Liver (tissue), 3 donors: ENCODE measurements at regions not wholly inside any gene's neighbourhood (a gene's known extent, or its start where the extent isn't known, plus 50 kb on each side); places are given as distances from the start of the nearest gene placed in this dataset.

Experiments used
- CTCF ChIP-seq: fragments of 150-350 bp; IDR thresholded peaks from 2 replicates; pipeline ENCODE4 v1.5.1; 2017; ENCODE audit warnings: improper control_type of control experiment, low read depth, low read length; ENCODE audit not compliant: missing input control
- EGR1 ChIP-seq, 2 donors: IDR thresholded peaks; 2 replicates each; pipeline ENCODE4 v1.6.1; 2016 to 2018; ENCODE audit warnings: antibody characterized with exemption in 2 of 2, low read depth in 2 of 2
- GABPA ChIP-seq, 2 donors: IDR thresholded peaks in 1 of 2; conservative IDR thresholded peaks in 1 of 2; 2 replicates each; pipeline ENCODE4 v1.6.1; 2016; ENCODE audit warnings: antibody characterized with exemption in 2 of 2, mild to moderate bottlenecking in 1 of 2, moderate library complexity in 1 of 2
- HNF4A ChIP-seq, 2 donors: conservative IDR thresholded peaks; 2 replicates each; pipeline ENCODE4 v1.6.1; 2016; ENCODE audit warnings: antibody characterized with exemption in 2 of 2, mild to moderate bottlenecking in 2 of 2
- JUND ChIP-seq, 2 donors: IDR thresholded peaks; 2 replicates each; pipeline ENCODE4 v1.6.1; 2016; ENCODE audit warnings: antibody characterized with exemption in 2 of 2
- MAX ChIP-seq: IDR thresholded peaks from 2 replicates; pipeline ENCODE4 v1.6.1; 2016; ENCODE audit warnings: antibody characterized with exemption
- RAD21 ChIP-seq, 2 donors: IDR thresholded peaks; 2 replicates each; pipeline ENCODE4 v1.6.1; 2016; ENCODE audit warnings: antibody characterized with exemption in 2 of 2, mild to moderate bottlenecking in 2 of 2
- RXRA ChIP-seq, 2 donors: IDR thresholded peaks; 2 replicates each; pipeline ENCODE4 v1.6.1; 2017 to 2018; ENCODE audit warnings: antibody characterized with exemption in 2 of 2, mild to moderate bottlenecking in 1 of 2
- SP1 ChIP-seq: IDR thresholded peaks from 2 replicates; pipeline ENCODE4 v1.6.1; 2018; ENCODE audit warnings: antibody characterized with exemption, mild to moderate bottlenecking
- TAF1 ChIP-seq: conservative IDR thresholded peaks from 2 replicates; pipeline ENCODE4 v1.6.1; 2016; ENCODE audit warnings: antibody characterized with exemption, mild to moderate bottlenecking
- YY1 ChIP-seq: IDR thresholded peaks from 2 replicates; pipeline ENCODE4 v1.6.1; 2016; ENCODE audit warnings: antibody characterized with exemption, mild to moderate bottlenecking
- ZBTB33 ChIP-seq: IDR thresholded peaks from 2 replicates; pipeline ENCODE4 v1.6.1; 2016; ENCODE audit warnings: antibody characterized with exemption
- TF ChIP-seq, protein P1 (sequence below): IDR thresholded peaks from 2 replicates; pipeline ENCODE4 v1.6.1; 2016; ENCODE audit warnings: antibody characterized with exemption, mild to moderate bottlenecking
- donor health status: healthy.
- donor health status: healthy.

- no peak for TF ChIP-seq CTCF
- no peak for TF ChIP-seq ZBTB33
- no peak for TF ChIP-seq RAD21 (IDR thresholded peaks at IDR 0.05)
- TF ChIP-seq SP1, result no peak
- no peak for TF ChIP-seq GABPA (IDR thresholded peaks at IDR 0.05 in 1 of 2, conservative IDR thresholded peaks at IDR 0.05 in 1 of 2)
- TF ChIP-seq EGR1 (IDR thresholded peaks at IDR 0.05; ENCODE audit: low read depth in 2 of 2), result no peak
- no peak for TF ChIP-seq MAX
- TF ChIP-seq, protein P1, sequence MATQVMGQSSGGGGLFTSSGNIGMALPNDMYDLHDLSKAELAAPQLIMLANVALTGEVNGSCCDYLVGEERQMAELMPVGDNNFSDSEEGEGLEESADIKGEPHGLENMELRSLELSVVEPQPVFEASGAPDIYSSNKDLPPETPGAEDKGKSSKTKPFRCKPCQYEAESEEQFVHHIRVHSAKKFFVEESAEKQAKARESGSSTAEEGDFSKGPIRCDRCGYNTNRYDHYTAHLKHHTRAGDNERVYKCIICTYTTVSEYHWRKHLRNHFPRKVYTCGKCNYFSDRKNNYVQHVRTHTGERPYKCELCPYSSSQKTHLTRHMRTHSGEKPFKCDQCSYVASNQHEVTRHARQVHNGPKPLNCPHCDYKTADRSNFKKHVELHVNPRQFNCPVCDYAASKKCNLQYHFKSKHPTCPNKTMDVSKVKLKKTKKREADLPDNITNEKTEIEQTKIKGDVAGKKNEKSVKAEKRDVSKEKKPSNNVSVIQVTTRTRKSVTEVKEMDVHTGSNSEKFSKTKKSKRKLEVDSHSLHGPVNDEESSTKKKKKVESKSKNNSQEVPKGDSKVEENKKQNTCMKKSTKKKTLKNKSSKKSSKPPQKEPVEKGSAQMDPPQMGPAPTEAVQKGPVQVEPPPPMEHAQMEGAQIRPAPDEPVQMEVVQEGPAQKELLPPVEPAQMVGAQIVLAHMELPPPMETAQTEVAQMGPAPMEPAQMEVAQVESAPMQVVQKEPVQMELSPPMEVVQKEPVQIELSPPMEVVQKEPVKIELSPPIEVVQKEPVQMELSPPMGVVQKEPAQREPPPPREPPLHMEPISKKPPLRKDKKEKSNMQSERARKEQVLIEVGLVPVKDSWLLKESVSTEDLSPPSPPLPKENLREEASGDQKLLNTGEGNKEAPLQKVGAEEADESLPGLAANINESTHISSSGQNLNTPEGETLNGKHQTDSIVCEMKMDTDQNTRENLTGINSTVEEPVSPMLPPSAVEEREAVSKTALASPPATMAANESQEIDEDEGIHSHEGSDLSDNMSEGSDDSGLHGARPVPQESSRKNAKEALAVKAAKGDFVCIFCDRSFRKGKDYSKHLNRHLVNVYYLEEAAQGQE, result no peak
- no peak for TF ChIP-seq HNF4A (conservative IDR thresholded peaks at IDR 0.05)
- no peak for TF ChIP-seq TAF1
- no peak for TF ChIP-seq JUND (IDR thresholded peaks at IDR 0.05)
- no peak for TF ChIP-seq YY1
- TF ChIP-seq RXRA (IDR thresholded peaks at IDR 0.05), result no peak
These were observed 180.3 kb upstream of the MAGEB16 start for GRCh38 chrX:35617836-35618235.
